ENCODE measurements at regions not wholly inside any gene's neighbourhood (a gene's known extent, or its start where the extent isn't known, plus 50 kb on each side); places are given as distances from the start of the nearest gene placed in this dataset.
"Not testable (repeated sequence)": the region's sequence is repeated elsewhere in the genome, so short reads cannot be mapped to it uniquely, and the experiment has no call there.

DNA sequence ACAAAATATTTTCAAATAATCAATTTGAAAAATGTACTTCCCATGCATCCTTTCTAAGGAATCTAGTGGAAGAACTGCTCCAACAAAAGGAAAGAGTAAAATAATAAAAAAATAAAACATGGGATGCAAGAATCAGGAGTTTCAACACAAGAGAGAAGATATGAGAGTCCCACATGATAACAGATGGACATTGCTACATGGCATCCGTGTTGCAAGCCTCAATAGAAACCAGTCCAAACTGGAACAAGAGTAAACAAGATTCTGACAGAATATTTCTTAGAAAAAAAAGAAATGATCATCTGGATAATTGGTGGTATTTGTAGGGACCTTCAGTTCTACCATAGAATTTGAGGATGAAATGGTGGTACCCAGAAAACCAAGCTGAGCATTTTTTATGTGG lies 186.8 kb downstream of the FRK start:
- DNase-seq (ENCODE audit: low read depth): no peak
- in situ Hi-C loops (cut with HindIII; ENCODE audit: low pct_unique_long_range_greater_than_20kb, low sequenced_read_pairs): no loop called here

DNA sequence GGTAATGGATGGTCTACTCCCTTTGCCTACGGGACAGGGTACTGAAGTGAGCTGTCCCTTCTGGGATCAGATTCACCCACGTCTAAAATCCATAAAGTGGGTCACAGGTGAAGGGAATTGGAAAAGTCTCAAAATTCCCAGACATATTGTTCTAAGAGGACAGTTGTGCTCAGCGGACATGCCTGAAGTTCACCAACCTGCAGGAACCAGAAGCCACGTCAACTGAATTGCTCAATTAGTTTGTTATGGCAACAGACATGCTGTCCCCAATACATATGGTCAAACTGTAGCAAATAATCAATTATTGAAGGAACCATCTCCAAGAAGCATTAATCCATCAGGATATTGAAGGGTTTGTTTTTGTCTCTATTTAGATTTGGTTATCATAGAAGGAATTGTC lies 190.2 kb downstream of the FRK start:
- DNase-seq (ENCODE audit: low read depth): no peak
- in situ Hi-C loops (cut with HindIII; ENCODE audit: low pct_unique_long_range_greater_than_20kb, low sequenced_read_pairs): no loop called here

DNA sequence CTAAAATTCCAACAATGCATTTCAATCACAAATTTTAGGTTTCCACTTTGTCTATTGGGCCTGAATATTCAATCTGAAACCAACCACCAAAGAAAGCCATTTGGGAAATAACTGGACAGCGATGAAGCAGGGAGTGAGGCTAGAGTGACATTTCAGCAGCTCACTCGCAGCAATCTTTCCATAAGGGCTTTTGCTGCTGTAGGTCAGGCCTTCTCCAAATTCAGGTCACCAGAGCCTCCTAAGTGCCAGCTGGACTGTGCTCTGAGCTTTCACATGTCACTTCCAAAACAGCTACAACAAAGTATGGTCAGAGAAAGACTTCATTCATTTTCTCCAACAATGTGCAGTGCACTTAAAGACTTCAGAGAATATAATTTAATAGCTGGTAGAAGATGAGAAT lies 194.8 kb downstream of the FRK start:
- in situ Hi-C loops (cut with HindIII; ENCODE audit: low pct_unique_long_range_greater_than_20kb, low sequenced_read_pairs): no loop called here
- no peak for DNase-seq (ENCODE audit: low read depth)

DNA sequence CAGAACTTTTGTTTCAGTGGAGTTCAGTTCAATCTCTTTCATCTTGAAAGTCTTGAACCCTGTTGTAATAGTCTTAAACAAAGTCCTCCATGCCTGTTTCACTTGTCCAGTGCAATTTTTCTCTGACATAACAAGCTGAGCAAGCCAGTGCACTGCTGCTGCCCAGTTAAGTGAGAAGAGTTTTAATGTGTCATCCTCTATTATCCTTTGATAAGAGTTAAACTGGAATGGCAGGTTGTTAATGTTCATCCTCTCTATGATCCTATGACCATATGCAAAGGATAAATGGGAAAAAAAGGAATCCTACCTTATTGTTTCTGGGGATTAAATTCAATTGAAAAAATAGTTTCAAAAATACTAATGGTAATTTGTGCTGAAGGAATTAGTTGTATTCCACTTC lies 197.5 kb downstream of the FRK start:
- no peak for DNase-seq (ENCODE audit: low read depth)

DNA sequence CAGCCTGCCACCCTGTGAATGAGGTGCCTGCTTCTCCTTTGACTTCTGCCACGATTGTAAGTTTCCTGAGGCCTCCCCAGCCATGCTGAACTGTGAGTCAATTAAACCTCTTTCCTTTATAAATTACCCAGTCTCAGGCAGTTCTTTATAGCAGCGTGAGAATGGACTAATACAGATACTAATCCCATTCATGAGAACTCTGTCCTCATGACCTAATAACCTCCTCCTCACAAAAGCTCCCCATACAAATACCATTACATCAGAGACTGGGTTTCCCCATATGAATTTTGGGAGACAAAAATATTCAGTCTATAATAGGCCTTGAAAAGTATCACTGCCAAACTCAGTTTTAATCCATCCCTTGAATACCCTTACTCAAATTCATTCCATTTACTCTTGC lies 199.0 kb downstream of the FRK start:
- in situ Hi-C loops (cut with HindIII; ENCODE audit: low pct_unique_long_range_greater_than_20kb, low sequenced_read_pairs); DNase-seq (ENCODE audit: low read depth): not testable (repeated sequence)

More for the DNA sequence above, 197.5 kb downstream of the FRK start:
- in situ Hi-C loops (cut with HindIII; ENCODE audit: low pct_unique_long_range_greater_than_20kb, low sequenced_read_pairs): no loop called here

DNA sequence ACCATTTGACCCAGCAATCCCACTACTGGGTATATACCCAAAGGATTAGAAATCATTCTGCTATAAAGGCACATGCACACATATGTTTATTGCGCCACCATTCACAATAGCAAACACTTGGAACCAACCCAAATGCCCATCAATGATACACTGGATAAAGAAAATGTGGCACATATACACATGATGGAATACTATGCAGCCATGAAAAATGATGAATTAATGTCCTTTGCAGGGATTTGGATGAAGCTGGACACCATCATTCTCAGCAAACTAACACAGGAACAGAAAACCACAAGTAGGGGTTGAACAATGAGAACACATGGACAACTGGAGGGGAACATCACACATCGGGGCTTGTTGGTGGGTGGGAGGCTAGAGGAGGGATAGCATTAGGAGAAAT lies 201.1 kb downstream of the FRK start:
- DNase-seq (ENCODE audit: low read depth); in situ Hi-C loops (cut with HindIII; ENCODE audit: low pct_unique_long_range_greater_than_20kb, low sequenced_read_pairs): not testable (repeated sequence)

DNA sequence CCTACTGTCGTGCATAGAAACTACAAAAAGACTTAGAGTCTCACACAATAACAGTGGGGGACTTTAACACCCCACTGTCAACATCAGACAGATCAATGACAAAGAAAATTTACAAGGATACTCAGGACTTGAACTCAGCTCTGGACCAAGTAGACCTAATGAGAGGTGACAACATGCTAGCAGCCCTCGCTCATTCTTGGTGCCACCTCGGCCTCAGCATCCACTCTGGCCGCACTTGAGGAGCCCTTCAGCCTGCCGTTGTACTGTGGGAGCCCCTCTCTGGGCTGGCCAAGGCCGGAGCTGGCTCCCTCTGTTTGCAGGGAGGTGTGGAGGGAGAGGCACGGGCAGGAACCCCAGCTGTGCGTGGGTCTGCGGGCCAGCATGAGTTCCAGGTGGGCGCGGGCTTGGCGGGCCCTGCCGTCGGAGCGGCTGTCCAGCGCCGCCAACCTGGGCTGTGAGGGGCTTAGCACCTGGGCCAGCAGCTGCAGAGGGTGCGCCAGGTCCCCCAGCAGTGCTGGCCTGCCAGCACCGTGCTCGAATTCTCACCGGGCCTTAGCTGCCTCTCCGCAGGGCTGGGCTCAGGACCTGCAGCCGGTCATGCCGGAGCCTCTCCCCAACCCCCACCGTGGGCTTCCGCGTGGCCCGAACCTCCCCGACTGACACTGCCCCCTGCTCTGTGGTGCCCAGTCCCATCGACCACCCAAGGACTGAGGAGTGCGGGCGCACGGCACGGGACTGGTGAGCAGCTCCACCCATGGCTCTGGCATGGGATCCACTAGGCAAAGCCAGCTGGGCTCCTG lies 205.6 kb downstream of the FRK start:
- DNase-seq (ENCODE audit: low read depth): no peak
- in situ Hi-C loops (cut with HindIII; ENCODE audit: low pct_unique_long_range_greater_than_20kb, low sequenced_read_pairs): no loop called here

DNA sequence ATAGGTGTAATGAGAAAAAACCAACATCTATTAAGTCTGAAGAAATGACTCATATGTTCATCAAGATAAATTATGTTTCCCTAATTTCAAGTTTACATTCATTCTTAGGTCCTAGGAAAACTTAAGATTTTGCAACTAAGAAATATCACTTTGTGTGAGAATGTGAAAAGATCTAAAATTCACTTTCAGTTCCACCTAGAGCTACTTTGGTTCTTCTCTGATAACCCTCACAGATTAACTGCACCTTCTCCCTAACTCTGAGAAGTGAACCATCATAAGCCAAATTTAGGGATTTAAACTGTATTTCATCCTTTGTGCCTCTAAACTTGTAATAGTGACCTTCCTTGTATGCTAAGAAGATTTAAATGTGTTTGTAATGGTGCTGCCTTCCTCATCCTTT lies 213.0 kb downstream of the FRK start:
- no peak for DNase-seq (ENCODE audit: low read depth)
- in situ Hi-C loops (cut with HindIII; ENCODE audit: low pct_unique_long_range_greater_than_20kb, low sequenced_read_pairs): no loop called here

DNA sequence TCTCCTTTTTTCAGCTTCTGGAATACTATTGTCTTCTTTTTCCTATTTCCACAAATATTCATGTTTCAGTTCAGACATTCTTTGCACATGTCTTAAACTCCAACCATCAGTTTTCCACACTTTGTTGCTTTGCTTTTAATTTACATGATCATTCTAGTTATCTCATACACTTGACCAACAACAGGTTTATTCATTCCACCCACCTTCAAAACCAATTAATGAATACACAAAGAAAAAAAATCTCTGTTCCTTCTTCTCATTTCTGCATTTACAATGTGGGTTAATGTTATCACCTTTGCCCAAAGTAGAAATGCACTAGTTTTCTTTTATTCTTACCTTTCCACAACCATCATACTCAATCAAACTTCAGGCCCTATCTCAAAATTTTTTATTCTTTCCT lies 216.7 kb downstream of the FRK start:
- in situ Hi-C loops (cut with HindIII; ENCODE audit: low pct_unique_long_range_greater_than_20kb, low sequenced_read_pairs): no loop called here
- no peak for DNase-seq (ENCODE audit: low read depth)

DNA sequence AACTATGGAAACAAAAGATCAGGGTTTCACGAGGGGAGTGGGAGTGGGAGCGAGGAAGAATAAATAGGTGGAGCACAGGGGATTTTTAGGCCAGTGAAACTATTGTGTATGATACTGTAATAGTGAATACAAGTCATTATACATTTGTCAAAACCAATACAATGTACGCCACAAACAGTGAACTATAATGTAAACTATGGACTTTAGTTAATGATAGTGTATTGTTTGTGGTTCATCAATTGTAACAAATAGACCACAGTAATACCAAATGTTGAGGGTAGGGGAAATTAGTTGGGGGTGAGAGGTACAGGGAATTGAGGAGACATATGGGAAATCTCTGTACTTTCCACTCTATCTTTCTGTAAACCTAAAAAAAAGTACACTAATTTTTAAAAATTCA lies 218.4 kb downstream of the FRK start:
- no peak for DNase-seq (ENCODE audit: low read depth)
- in situ Hi-C loops (cut with HindIII; ENCODE audit: low pct_unique_long_range_greater_than_20kb, low sequenced_read_pairs): no loop called here

DNA sequence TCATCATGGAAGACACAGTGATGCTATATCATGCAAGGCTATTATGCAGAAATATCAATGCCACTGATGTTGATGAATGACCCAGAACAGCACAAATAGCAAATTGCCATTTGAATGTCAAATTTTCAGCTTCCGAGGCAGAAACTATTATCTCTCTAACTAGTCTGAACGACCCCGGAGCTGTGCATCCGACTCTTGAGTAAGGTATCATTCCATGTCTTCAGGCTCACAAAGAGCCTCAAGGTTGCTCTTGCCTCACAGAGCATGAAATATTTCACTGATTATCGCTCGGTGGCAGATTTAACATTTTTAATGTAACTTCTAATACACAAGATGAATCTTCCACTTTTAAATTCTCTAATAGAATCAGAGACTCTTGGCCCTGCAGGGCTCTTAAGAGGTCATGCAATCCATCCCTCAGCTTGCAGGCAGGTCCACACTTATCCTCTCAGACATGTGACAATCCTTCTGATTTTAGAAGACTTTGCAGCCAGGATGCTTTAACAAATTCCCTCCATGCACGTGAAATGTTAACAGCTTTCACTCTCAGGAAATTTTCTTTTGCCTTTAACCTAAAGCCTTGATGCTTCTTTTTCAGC lies 221.0 kb downstream of the FRK start:
- DNase-seq (ENCODE audit: low read depth): no peak
- in situ Hi-C loops (cut with HindIII; ENCODE audit: low pct_unique_long_range_greater_than_20kb, low sequenced_read_pairs): no loop called here

DNA sequence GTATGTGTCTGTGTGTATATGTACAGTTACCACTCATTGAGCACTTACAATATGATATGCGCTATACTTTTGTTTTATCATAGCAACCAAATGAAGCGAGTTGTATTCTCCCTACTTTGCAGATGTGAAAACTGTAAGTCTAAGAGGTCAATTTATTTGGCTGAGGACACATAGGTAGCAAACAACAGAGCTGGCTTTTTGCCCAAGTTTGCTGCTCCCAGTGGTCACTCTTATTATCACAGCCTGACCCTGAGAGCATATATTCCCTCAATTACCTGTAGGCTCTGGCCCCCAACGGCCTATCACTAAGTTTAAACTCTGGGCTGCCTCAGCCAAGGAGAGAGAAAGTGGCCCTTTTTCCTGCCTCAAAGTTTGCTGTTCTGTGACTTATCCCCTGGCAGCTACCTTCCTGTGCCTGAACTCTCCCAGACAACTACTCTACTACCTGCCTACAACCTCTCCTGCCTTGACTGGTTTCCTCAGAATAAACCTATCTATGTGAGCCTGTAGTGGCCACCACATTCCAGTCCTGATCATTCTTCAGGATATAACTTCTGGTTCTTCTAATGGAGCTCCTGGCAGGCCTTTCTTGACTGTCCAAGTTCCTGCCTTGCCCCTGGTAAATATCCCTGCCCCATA lies 221.8 kb downstream of the FRK start:
- in situ Hi-C loops (cut with HindIII; ENCODE audit: low pct_unique_long_range_greater_than_20kb, low sequenced_read_pairs): no loop called here
- peak; percentile 10 for DNase-seq (ENCODE audit: low read depth)

DNA sequence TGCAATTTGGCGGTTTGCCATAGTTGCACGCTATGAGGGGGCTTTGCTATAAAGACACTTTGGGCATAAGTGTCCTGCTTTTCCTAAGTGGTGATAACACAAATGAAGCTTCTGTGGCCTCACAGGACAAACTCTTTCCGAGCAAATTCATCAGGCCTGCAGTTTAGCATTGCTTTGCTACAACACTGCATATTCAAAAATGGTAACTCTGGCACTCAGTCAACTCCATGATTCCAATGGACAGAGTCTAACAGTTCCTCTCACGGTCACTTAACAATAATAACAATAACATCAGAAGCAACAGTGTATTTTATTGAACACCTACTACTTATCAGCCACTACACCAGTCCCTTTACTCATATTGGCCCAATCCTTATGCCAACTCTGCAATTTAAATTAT lies 222.5 kb downstream of the FRK start:
- DNase-seq (ENCODE audit: low read depth): no peak
- in situ Hi-C loops (cut with HindIII; ENCODE audit: low pct_unique_long_range_greater_than_20kb, low sequenced_read_pairs): no loop called here

DNA sequence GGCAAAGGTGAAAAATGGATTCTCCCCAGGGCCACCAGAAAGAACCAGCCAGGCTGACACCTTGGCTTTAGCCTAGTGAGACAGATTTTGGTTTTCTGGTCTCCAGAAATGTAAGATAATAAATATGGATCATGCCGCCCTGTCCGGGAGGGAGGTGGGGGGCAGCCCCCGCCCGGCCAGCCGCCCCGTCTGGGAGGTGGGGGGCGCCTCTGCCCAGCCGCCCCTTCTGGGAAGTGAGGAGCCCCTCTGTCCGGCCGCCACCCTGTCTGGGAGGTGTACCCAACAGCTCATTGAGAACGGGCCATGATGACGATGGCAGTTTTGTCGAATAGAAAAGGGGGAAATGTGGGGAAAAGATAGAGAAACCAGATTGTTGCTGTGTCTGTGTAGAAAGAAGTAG lies 224.3 kb downstream of the FRK start:
- DNase-seq (ENCODE audit: low read depth); in situ Hi-C loops (cut with HindIII; ENCODE audit: low pct_unique_long_range_greater_than_20kb, low sequenced_read_pairs): not testable (repeated sequence)

DNA sequence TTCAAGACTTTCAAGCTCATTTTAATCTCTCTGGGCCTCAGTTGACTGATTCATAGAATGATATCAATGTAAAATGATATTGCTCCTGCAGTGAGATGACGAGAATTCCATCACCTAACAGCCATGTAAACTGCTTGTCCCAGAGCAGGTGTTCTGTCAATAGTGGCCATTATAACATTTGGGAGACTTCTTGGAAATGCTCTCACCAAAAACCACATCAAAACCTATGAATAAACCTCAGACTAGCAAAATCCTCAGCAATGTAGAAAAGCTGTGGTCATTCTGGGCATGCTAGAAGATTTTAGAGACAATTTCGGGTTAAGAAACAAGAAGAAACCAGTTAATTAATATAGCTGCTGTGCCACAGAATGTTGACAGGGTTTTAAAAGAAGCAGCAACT lies 225.4 kb downstream of the FRK start:
- in situ Hi-C loops (cut with HindIII; ENCODE audit: low pct_unique_long_range_greater_than_20kb, low sequenced_read_pairs): no loop called here

DNA sequence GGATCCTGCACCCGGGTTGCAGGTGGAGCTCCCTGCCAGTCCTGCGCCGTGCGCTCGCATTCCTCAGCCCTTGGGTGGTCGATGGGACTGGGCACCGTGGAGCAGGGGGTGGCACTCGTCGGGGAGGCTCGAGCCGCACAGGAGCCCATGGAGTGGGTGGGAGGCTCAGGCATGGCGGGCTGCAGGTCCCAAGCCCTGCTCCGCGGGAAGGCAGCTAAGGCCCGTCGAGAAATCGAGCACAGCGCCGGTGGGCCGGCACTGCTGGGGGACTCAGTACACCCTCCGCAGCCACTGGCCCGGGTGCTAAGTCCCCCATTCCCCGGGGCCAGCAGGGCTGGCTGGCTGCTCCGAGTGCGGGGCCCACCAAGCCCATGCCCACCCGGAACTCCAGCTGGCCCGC lies 226.1 kb downstream of the FRK start:
- in situ Hi-C loops (cut with HindIII; ENCODE audit: low pct_unique_long_range_greater_than_20kb, low sequenced_read_pairs); DNase-seq (ENCODE audit: low read depth): not testable (repeated sequence)

More for the DNA sequence above, 225.4 kb downstream of the FRK start:
- no peak for DNase-seq (ENCODE audit: low read depth)

DNA sequence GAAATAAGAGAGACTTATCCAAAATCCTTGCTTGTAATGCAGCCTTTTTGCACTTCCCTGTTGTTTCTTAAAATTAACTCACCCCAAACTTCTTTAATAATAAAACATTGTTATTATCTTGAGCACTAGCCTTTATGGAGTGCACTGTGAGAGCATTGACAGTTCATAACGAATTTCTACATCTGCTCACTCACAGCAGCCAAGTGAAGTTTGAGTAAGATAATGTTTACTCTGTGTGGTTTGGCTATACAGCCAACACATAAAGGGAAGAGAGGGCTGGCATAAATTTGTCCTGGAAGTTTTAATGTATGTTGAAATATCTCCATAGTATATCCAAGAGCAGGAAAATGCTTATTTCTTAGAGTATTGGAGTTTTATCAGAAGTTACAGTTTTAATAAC lies 227.9 kb downstream of the FRK start:
- DNase-seq (ENCODE audit: low read depth): no peak
- in situ Hi-C loops (cut with HindIII; ENCODE audit: low pct_unique_long_range_greater_than_20kb, low sequenced_read_pairs): no loop called here

DNA sequence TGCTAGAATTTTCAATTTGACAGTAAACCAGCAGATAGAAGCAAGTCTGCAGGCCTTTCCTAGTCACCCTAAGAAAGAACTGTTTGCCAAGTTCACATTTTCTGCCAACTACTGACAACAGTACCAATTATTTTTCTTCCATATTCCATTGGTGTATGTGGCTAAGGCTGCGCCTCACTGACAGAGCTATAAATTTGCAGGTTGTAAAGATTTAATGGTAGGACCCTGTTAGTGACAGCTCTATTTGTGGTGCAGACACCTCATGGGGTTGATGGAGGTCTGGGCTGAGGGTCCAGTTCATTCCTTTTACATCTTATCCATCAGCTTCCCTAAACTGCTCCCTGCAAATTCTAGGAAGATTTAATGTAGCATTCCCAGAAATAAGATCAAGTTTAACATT lies 228.5 kb downstream of the FRK start:
- no peak for DNase-seq (ENCODE audit: low read depth)
- in situ Hi-C loops (cut with HindIII; ENCODE audit: low pct_unique_long_range_greater_than_20kb, low sequenced_read_pairs): no loop called here

DNA sequence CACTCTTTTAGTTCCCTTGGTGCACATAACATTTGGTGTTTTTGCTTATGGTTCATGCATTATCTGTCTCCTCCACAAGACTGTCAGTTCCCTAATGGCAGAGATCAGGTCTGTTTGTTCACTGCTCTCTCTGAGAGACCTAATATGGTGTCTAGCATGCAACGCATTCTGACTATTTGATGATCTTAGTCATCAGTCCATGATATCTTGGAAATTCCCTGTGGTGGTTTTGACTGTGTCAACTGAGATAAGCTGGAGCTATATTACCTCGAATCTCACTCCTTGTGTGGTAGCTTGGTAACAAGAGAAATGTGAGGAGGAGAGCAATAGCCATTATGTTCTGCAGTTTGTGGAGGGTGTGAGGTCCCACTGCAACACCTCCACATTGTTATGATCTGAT lies 229.8 kb downstream of the FRK start:
- peak; percentile 27 for DNase-seq (ENCODE audit: low read depth)
- in situ Hi-C loops (cut with HindIII; ENCODE audit: low pct_unique_long_range_greater_than_20kb, low sequenced_read_pairs): no loop called here

DNA sequence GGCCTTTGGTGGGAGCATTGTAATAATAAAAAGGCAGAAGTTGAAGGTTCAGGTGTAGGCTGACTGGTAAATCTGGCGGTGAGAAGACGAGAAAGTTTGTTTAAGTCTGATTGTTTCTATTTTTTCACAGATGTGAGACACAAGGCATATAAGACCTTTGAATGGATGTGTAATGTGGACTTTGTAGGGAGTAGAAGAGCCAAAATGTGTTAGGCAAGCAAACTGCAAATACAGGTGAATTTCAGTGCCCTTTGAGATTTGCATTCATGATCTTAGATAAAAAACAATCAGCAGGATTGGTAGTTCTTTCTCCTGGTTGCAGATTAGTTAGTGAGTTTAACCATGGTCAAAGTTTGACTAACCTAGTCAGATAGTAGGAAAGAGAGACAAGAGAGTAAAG lies 238.9 kb downstream of the FRK start:
- in situ Hi-C loops (cut with HindIII; ENCODE audit: low pct_unique_long_range_greater_than_20kb, low sequenced_read_pairs): no loop called here
- DNase-seq (ENCODE audit: low read depth): no peak

All from Caki2 (cell line).